IPS DF 6.9 (cell line): ENCODE measurements at regions not wholly inside any gene's neighbourhood (a gene's known extent, or its start where the extent isn't known, plus 50 kb on each side); places are given as distances from the start of the nearest gene placed in this dataset.

ENCODE experiments used
- DNase-seq: peaks from one replicate; pipeline ENCODE4 v3.0.0-alpha.2; 2013; ENCODE audit warnings: low read depth, low spot score
- H3K27ac ChIP-seq: one replicate; pipeline ENCODE4 v1.5.1; 2013; ENCODE audit warnings: low read length, control low read depth
- H3K27me3 ChIP-seq: 2 replicates; pipeline ENCODE4 v1.6.1; 2013; ENCODE audit warnings: mild to moderate bottlenecking, low read length; ENCODE audit not compliant: control insufficient read depth, insufficient read depth
- H3K36me3 ChIP-seq: 2 replicates; pipeline ENCODE4 v1.6.1; 2013; ENCODE audit warnings: low read length; ENCODE audit not compliant: control insufficient read depth, insufficient read depth
- H3K4me1 ChIP-seq: 2 replicates; pipeline ENCODE4 v1.6.1; 2013; ENCODE audit warnings: low read length; ENCODE audit not compliant: control insufficient read depth, insufficient read depth
- H3K4me3 ChIP-seq: 2 replicates; pipeline ENCODE4 v1.5.1; 2013; ENCODE audit warnings: mild to moderate bottlenecking, low read length
- H3K9me3 ChIP-seq: 2 replicates; pipeline ENCODE4 v1.6.1; 2013; ENCODE audit warnings: low read length, inconsistent platforms; ENCODE audit not compliant: control insufficient read depth, insufficient read depth
- WGBS: extraction: QIAGEN DNeasy Blood & Tissue Kit; methylation state at CpG from one replicate; pipeline ENCODE4 v1.1.7; 2013; ENCODE audit warnings: mixed read lengths, missing lambda C conversion rate; ENCODE audit not compliant: insufficient read length, insufficient coverage; 5-methylcytosine and 5-hydroxymethylcytosine counted together

- no peaks in the 10 kb centered on the region for H3K4me1 ChIP-seq
- no CpG with 5 or more reads among the region's 3 CpGs for WGBS
- no peaks in the 10 kb centered on the region for H3K27me3 ChIP-seq
- H3K4me3 ChIP-seq = no peak overlapping the region
- H3K36me3 ChIP-seq = no peaks in the 10 kb centered on the region
- no peak for DNase-seq
- H3K9me3 ChIP-seq = no peaks in the 10 kb centered on the region
- no peak overlapping the region for H3K27ac ChIP-seq
Measured at GRCh38 chrX:128310912-128311311, 258.7 kb upstream of the ACTRT1 start.

GRCh38 chrX:128309311-128309710 lies 257.1 kb upstream of the ACTRT1 start:
- no CpG with 5 or more reads among the region's 1 CpG for WGBS
- no peak overlapping the region for H3K4me3 ChIP-seq

DNA sequence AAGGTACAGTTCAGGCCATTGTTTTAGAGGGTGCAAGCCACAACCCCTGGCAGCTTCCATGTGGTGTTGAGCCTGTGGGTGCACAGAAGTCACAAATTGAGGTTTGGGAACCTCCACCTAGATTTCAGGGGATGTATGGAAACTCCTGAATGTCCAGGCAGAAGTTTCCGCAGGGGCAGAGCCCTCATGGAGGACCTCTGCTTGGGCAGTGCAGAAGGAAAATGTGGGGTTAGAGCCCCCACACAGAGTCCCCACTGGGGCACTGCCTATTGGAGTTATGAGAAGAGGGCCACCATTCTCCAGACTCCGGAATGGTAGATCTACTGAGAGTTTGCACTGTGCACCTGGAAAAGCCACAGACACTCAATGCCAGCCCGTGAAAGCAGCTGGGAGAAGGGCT lies 242.0 kb upstream of the ACTRT1 start:
- H3K4me1 ChIP-seq = no peaks in the 10 kb centered on the region
- H3K4me3 ChIP-seq = no peak overlapping the region
- no peaks in the 10 kb centered on the region for H3K36me3 ChIP-seq
- H3K27me3 ChIP-seq = no peaks in the 10 kb centered on the region
- DNase-seq = no peak
- no CpG with 5 or more reads among the region's 3 CpGs for whole genome bisulfite sequencing
- no peak overlapping the region for H3K27ac ChIP-seq
- no peaks in the 10 kb centered on the region for H3K9me3 ChIP-seq

More at GRCh38 chrX:128309311-128309710, 257.1 kb upstream of the ACTRT1 start:
- H3K4me1 ChIP-seq = no peaks in the 10 kb centered on the region
- H3K9me3 ChIP-seq = no peaks in the 10 kb centered on the region
- H3K27me3 ChIP-seq = no peaks in the 10 kb centered on the region
- H3K27ac ChIP-seq = no peak overlapping the region
- no peaks in the 10 kb centered on the region for H3K36me3 ChIP-seq
- no peak for DNase-seq

GRCh38 chrX:128287693-128288092 lies 235.5 kb upstream of the ACTRT1 start:
- no peaks in the 10 kb centered on the region for H3K27me3 ChIP-seq
- H3K27ac ChIP-seq = no peak overlapping the region
- DNase-seq = no peak
- no peaks in the 10 kb centered on the region for H3K9me3 ChIP-seq
- no peaks in the 10 kb centered on the region for H3K4me1 ChIP-seq
- H3K4me3 ChIP-seq = no peak overlapping the region
- no peaks in the 10 kb centered on the region for H3K36me3 ChIP-seq
- WGBS = no CpG with 5 or more reads among the region's 1 CpG

DNA sequence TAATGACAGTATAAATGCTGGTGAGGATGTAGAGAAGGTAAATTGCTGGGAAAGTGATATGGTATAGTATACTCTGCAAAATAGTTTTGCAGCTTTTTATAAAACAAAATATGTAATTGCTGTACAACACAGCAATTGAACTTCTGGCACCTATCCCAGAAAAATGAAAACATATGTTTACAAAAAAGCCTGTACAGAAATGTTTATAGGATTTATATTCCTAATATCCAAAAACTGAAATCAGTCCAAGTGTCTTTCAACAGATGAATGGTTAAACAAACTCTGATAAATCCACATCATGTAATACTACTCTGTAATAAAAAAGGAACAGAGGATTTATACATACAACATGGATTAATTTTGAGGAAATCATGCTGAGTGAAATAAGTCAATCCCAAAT lies 198.4 kb upstream of the ACTRT1 start:
- H3K36me3 ChIP-seq = no peaks in the 10 kb centered on the region
- H3K4me1 ChIP-seq = no peaks in the 10 kb centered on the region
- no peaks in the 10 kb centered on the region for H3K27me3 ChIP-seq
- H3K27ac ChIP-seq = no peak overlapping the region
- no peak for DNase-seq
- H3K4me3 ChIP-seq = no peak overlapping the region
- no peaks in the 10 kb centered on the region for H3K9me3 ChIP-seq

- H3K27ac ChIP-seq = no peak overlapping the region
- WGBS = no CpG with 5 or more reads among the region's 3 CpGs
Measured at GRCh38 chrX:128216364-128216763, 164.2 kb upstream of the ACTRT1 start.

DNA sequence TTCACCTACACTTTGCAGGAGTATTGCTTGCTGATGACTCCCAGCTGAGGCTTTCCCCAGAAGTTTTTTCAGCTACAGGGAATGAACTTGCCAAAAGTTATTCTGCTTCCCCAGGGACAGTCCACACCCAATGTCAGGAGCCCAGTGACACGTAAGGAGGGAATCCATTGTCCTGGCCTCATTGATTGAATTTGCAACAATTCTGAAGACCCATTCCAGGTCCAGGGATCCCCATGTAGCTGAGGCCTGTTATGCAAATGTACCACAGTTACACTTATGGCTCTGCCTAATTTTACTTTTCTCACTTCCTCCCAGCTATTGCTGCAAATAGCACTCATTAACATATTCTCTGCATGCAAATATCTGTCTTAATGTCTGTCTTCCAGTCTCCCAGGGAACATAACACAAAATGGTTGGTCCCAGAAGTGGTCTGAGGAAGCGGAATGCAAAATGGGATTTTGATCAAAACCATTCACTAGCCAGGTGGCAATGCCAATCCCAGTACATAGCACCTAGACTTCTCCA lies 113.7 kb upstream of the ACTRT1 start:
- Histone ChIP-seq H3K4me3 (no peak overlapping the region), H3K36me3 (no peaks in the 10 kb centered on the region), H3K27me3 (no peaks in the 10 kb centered on the region), H3K9me3 (no peaks in the 10 kb centered on the region), H3K27ac (no peak overlapping the region), H3K4me1 (no peaks in the 10 kb centered on the region)
- no CpG with 5 or more reads among the region's 2 CpGs for whole genome bisulfite sequencing
- no peak for DNase-seq

More at GRCh38 chrX:128216364-128216763, 164.2 kb upstream of the ACTRT1 start:
- Histone ChIP-seq H3K4me1 (no peaks in the 10 kb centered on the region), H3K36me3 (no peaks in the 10 kb centered on the region), H3K9me3 (no peaks in the 10 kb centered on the region), H3K4me3 (no peak overlapping the region), H3K27me3 (no peaks in the 10 kb centered on the region)
- no peak for DNase-seq

GRCh38 chrX:128156204-128156603 lies 104.0 kb upstream of the ACTRT1 start:
- no peak for DNase-seq
- Histone ChIP-seq H3K27ac (no peak overlapping the region), H3K9me3 (no peaks in the 10 kb centered on the region), H3K4me1 (no peaks in the 10 kb centered on the region), H3K27me3 (no peaks in the 10 kb centered on the region), H3K36me3 (no peaks in the 10 kb centered on the region), H3K4me3 (no peak overlapping the region)
- no CpG with 5 or more reads among the region's 4 CpGs for WGBS

DNA sequence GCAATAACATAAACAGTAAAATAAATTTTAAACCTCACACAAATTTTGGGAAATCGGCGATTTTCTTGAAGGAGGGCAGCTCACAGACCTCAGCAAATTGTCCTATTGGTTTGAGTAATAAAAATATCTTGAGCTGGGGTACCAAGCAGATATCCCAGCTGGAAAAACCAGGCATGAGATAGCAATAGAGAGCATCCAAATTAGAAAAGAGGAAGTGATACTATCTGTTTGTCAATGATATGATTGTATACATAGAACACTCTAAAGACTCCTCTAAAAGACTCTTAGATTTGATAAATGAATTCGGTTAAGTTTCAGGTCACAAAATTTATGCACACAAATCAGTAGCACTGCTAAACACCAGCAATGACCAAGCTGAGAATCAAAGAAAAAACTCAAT lies 90.5 kb upstream of the ACTRT1 start:
- H3K36me3 ChIP-seq = no peaks in the 10 kb centered on the region
- H3K27ac ChIP-seq = no peak overlapping the region
- H3K4me3 ChIP-seq = no peak overlapping the region
- no peaks in the 10 kb centered on the region for H3K9me3 ChIP-seq
- no peaks in the 10 kb centered on the region; the same call in 1 of the 2 replicates for H3K4me1 ChIP-seq
- DNase-seq = no peak
- WGBS = no CpG with 5 or more reads among the region's 3 CpGs
- H3K27me3 ChIP-seq = no peaks in the 10 kb centered on the region

DNA sequence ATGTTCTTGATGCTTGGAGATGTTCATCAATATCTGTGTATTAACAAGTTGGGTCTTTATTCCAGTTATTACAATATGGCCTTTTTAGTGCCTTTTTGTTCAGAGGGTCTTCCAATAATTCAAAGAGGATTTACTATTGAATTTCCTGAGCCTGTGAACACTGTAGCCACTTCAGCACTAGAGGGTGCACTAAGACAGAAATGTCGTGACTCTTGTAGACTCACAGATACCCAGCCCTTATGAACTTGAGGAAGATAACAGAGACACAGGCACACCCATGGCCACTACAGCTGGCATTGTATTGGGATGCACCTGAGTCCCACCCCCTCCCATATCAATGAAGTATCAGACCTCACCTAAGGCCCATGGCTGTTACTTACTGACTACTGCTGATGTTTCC lies 54.4 kb upstream of the ACTRT1 start:
- DNase-seq = peak; percentile 7
- no peaks in the 10 kb centered on the region for H3K27me3 ChIP-seq
- H3K36me3 ChIP-seq = no peaks in the 10 kb centered on the region
- no peaks in the 10 kb centered on the region for H3K9me3 ChIP-seq
- H3K4me3 ChIP-seq = no peak overlapping the region
- H3K27ac ChIP-seq = no peak overlapping the region
- H3K4me1 ChIP-seq = no peaks in the 10 kb centered on the region
- WGBS = no CpG with 5 or more reads among the region's 1 CpG

GRCh38 chrX:128105659-128106058 lies 53.5 kb upstream of the ACTRT1 start:
- Histone ChIP-seq H3K27ac (no peak overlapping the region), H3K27me3 (no peaks in the 10 kb centered on the region)
- no peak for DNase-seq

More at GRCh38 chrX:128105659-128106058, 53.5 kb upstream of the ACTRT1 start:
- Histone ChIP-seq H3K36me3 (no peaks in the 10 kb centered on the region), H3K9me3 (no peaks in the 10 kb centered on the region), H3K4me3 (no peak overlapping the region), H3K4me1 (no peaks in the 10 kb centered on the region)
